ENCODE measurements at regions not wholly inside any gene's neighbourhood (a gene's known extent, or its start where the extent isn't known, plus 50 kb on each side); places are given as distances from the start of the nearest gene placed in this dataset.

GRCh38 chr20:24194143-24194542, 205.6 kb upstream of the GGTLC1 start:
- TF ChIP-seq POLR2A (IDR thresholded peaks at IDR 0.05) = no peak
- TF ChIP-seq, protein P1, sequence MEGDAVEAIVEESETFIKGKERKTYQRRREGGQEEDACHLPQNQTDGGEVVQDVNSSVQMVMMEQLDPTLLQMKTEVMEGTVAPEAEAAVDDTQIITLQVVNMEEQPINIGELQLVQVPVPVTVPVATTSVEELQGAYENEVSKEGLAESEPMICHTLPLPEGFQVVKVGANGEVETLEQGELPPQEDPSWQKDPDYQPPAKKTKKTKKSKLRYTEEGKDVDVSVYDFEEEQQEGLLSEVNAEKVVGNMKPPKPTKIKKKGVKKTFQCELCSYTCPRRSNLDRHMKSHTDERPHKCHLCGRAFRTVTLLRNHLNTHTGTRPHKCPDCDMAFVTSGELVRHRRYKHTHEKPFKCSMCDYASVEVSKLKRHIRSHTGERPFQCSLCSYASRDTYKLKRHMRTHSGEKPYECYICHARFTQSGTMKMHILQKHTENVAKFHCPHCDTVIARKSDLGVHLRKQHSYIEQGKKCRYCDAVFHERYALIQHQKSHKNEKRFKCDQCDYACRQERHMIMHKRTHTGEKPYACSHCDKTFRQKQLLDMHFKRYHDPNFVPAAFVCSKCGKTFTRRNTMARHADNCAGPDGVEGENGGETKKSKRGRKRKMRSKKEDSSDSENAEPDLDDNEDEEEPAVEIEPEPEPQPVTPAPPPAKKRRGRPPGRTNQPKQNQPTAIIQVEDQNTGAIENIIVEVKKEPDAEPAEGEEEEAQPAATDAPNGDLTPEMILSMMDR (IDR thresholded peaks at IDR 0.05) = no peak
- TF ChIP-seq POLR2AphosphoS5 (IDR thresholded peaks at IDR 0.05) = no peak

All from gastroesophageal sphincter (tissue), 3 donors.